GM20000 (cell line): ENCODE measurements at regions not wholly inside any gene's neighbourhood (a gene's known extent, or its start where the extent isn't known, plus 50 kb on each side); places are given as distances from the start of the nearest gene placed in this dataset.
"Not testable (repeated sequence)": the region's sequence is repeated elsewhere in the genome, so short reads cannot be mapped to it uniquely, and the experiment has no call there.

Experiments used
- DNase-seq: peaks from one replicate; pipeline ENCODE4 v3.0.0; 2012; ENCODE audit warnings: low spot score
- CTCF ChIP-seq: IDR thresholded peaks from 2 replicates; pipeline ENCODE4 v1.5.1; 2012; ENCODE audit warnings: mild to moderate bottlenecking, control low read depth; ENCODE audit errors: extremely low read depth, missing control alignments

- DNase-seq: no peak
- no peak for TF ChIP-seq CTCF
Measured at GRCh38 chr7:66426996-66427395, 201.7 kb upstream of the KCTD7 start.

- TF ChIP-seq CTCF: no peak
- no peak for DNase-seq
Measured at GRCh38 chr7:66427956-66428355, 200.7 kb upstream of the KCTD7 start.

GRCh38 chr7:66429498-66430163 is 199.1 kb upstream of the KCTD7 start:
- no peak for DNase-seq
- no peak for TF ChIP-seq CTCF

GRCh38 chr7:66430164-66430545 is 198.5 kb upstream of the KCTD7 start:
- no peak for TF ChIP-seq CTCF
- DNase-seq: no peak

- not testable (repeated sequence) for DNase-seq
Measured at GRCh38 chr7:66438703-66439405, 189.8 kb upstream of the KCTD7 start.

GRCh38 chr7:66442385-66442784 is 186.3 kb upstream of the KCTD7 start:
- no peak for DNase-seq
- no peak for TF ChIP-seq CTCF

- no peak for TF ChIP-seq CTCF
- DNase-seq: no peak
Measured at GRCh38 chr7:66443946-66444345, 184.7 kb upstream of the KCTD7 start.

- DNase-seq: not testable (repeated sequence)
Measured at GRCh38 chr7:66447007-66447406, 181.7 kb upstream of the KCTD7 start.

- DNase-seq: not testable (repeated sequence)
Measured at GRCh38 chr7:66450814-66451213, 177.9 kb upstream of the KCTD7 start.

GRCh38 chr7:66451713-66452112 is 177.0 kb upstream of the KCTD7 start:
- not testable (repeated sequence) for DNase-seq
